ENCODE measurements at regions not wholly inside any gene's neighbourhood (a gene's known extent, or its start where the extent isn't known, plus 50 kb on each side); places are given as distances from the start of the nearest gene placed in this dataset.
A peak's percentile ranks its signal among the peaks of the same experiment; 100 is the strongest.
"Not testable (repeated sequence)": the region's sequence is repeated elsewhere in the genome, so short reads cannot be mapped to it uniquely, and the experiment has no call there.

- H3K4me3 ChIP-seq (ENCODE audit: low read depth, low read length) = no peak overlapping the region
- no peak for DNase-seq (ENCODE audit: low read depth)
Measured at GRCh38 chr3:113377158-113377557, 64.1 kb downstream of the CFAP44 start.

DNA sequence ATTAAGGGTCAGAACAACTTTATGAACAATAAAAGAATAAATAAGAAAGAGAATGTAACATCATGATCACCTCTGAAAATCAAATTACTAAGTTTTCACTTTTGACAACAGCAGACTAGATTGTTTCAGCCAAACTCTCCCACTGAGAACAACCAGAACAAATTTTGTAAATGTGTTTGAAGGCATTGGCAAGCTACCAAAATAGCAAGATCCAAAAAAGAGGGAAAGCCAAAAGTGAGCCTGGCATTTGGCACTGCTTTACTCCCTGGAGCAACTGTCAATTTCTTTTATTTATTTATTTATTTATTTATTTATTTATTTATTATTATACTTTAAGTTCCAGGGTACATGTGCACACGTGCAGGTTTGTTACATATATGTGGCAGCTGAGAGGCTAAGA lies 67.2 kb downstream of the CFAP44 start:
- H3K4me3 ChIP-seq (ENCODE audit: low read depth, low read length) = no peak overlapping the region
- no peak for DNase-seq (ENCODE audit: low read depth)

GRCh38 chr3:113366800-113367199 lies 74.5 kb downstream of the CFAP44 start:
- not testable (repeated sequence) for H3K4me3 ChIP-seq (ENCODE audit: low read depth, low read length)

DNA sequence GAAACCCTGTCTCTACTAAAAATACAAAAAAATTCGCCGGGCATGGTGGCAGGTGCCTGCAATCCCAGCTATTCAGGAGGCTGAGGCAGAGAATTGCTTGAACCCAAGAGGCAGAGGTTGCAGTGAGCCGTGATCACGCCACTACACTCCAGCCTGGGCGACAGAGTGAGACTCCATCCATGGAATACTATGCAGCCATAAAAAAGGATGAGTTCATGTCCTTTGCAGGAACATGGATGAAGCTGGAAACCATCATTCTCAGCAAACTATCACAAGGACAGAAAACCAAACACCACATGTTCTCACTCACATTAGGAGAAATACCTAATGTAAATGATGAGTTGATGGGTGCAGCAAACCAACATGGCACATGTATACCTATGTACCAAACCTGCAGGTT lies 86.0 kb downstream of the CFAP44 start:
- H3K4me3 ChIP-seq (ENCODE audit: low read depth, low read length); DNase-seq (ENCODE audit: low read depth): not testable (repeated sequence)

More at GRCh38 chr3:113366800-113367199, 74.5 kb downstream of the CFAP44 start:
- not testable (repeated sequence) for DNase-seq (ENCODE audit: low read depth)

DNA sequence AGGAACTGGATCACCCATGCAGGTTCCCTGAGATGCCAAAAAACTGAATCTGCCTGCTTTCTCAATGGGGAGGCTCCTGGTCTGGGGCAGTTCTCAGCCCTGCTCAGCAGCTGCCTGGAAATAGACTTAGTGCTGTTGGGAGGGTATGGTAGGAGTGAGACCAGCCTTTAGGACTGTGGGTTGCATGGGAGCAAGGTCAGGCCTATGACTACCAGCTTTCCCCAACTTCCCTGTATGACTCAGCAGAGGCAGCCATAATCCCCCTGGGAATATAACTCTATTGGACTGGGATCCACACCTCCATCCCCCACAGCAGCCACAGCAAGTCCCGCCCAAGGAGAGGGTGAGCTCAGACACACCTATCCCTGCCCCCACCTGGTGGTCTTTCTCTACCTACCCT lies 87.0 kb downstream of the CFAP44 start:
- H3K4me3 ChIP-seq (ENCODE audit: low read depth, low read length) = no peak overlapping the region
- DNase-seq (ENCODE audit: low read depth) = peak; percentile 6

GRCh38 chr3:113353678-113354077 lies 87.6 kb downstream of the CFAP44 start:
- no peak overlapping the region for H3K4me3 ChIP-seq (ENCODE audit: low read depth, low read length)
- no peak for DNase-seq (ENCODE audit: low read depth)

DNA sequence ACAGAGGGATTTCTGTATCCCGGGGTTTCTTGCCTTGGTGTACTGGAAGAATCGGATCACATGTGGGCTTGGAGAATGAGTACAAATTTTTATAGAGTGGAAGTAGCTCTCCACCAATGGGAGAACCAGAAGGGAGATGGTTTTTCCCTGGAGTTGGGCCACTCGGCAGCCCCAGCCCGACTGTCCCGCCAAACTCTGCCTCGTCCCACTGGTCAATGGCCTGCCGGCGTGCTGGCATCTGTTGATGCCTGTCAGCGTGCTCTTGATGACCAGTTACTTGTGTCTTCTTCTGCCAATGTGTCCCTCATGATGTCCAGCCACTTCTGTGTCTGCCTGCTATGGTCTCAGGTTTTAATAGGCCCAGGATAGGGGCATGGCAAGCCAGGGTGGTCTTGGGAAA lies 100.5 kb downstream of the CFAP44 start:
- no peak for DNase-seq (ENCODE audit: low read depth)
- no peak overlapping the region for H3K4me3 ChIP-seq (ENCODE audit: low read depth, low read length)

DNA sequence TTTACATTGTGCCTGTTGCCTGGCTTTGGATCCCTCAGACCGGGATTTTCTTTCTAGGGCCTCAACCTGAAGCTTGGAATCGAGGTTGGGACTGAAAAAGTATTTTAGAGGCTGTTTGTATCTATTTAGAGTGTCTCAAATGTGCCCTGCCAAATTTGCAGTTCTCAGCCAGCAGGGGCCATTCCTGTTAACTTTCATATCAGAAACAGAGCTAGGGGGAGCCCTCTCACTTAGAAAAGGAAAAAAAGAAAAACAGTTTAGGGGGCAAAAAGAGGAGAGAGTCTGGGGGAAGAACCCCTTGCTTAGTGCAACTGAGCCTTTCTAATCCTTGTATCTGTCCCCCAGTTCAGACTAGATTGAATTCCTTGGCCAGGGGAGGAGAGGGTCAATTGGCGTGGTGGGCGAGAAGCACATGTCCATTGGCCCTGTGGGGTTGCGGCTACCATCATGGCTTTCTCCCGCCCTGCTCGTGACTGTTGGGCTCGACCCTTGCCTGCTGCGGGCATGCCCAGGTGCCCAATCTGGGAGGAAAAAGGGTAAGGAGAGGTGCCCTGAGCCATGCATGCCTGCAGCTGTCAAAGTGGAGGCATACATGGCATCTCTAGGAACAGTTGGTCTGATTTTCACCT lies 101.6 kb downstream of the CFAP44 start:
- DNase-seq (ENCODE audit: low read depth) = no peak
- no peak overlapping the region for H3K4me3 ChIP-seq (ENCODE audit: low read depth, low read length)
